ENCODE measurements at regions not wholly inside any gene's neighbourhood (a gene's known extent, or its start where the extent isn't known, plus 50 kb on each side); places are given as distances from the start of the nearest gene placed in this dataset.

- in situ Hi-C loops (cut with MboI) = no loop called here
- Histone ChIP-seq H3K9me3 (ENCODE audit: low read depth) (no peaks in the 10 kb centered on the region), H3K36me3 (ENCODE audit: low read depth) (no peaks in the 10 kb centered on the region), H3K79me2 (ENCODE audit: insufficient read depth) (no peaks in the 10 kb centered on the region), H3K27me3 (replicated peaks; ENCODE audit: insufficient read depth) (0 out of 2 replicates have a peak, but pooled peaks cover 9% of the 10 kb centered on the region), H3F3A (ENCODE audit: insufficient read depth) (no peaks in the 10 kb centered on the region), H3K27ac (no peak overlapping the region), H3K4me2 (ENCODE audit: unreplicated experiment) (no peak overlapping the region), H3K4me3 (no peak overlapping the region), H2AFZ (no peak overlapping the region), H3K9ac (no peak overlapping the region), H4K20me1 (ENCODE audit: insufficient read depth) (no peaks in the 10 kb centered on the region), H3K9me2 (ENCODE audit: insufficient read depth) (no peaks in the 10 kb centered on the region), H3K4me1 (ENCODE audit: insufficient read depth) (no peaks in the 10 kb centered on the region)
- no peak for TF ChIP-seq EZH2phosphoT487 (IDR thresholded peaks at IDR 0.05; ENCODE audit: insufficient read depth, low read depth)
- TF ChIP-seq EZH2 (IDR thresholded peaks at IDR 0.05; ENCODE audit: insufficient read depth, poor library complexity, severe bottlenecking) = no peak
- 37 to 40% methylated on average over 8 of the region's 8 CpGs for WGBS, 2 experiments (ENCODE audit: low coverage in 1 of 2, low lambda C conversion rate in 2 of 2, missing lambda C conversion rate in 2 of 2)
- DNase-seq = no peak
Measured at GRCh38 chr6:169893624-169894023, 142.2 kb downstream of the ERMARD start.

- H3K4me2 ChIP-seq (ENCODE audit: unreplicated experiment) = no peak overlapping the region
- H3K9me2 ChIP-seq (ENCODE audit: insufficient read depth) = no peaks in the 10 kb centered on the region
- WGBS, 2 experiments (ENCODE audit: low coverage in 1 of 2, low lambda C conversion rate in 2 of 2, missing lambda C conversion rate in 2 of 2) = 13 to 18% methylated on average over 9 to 11 of the region's 11 CpGs
- no peaks in the 10 kb centered on the region for H4K20me1 ChIP-seq (ENCODE audit: insufficient read depth)
- no peak for TF ChIP-seq EZH2phosphoT487 (IDR thresholded peaks at IDR 0.05; ENCODE audit: insufficient read depth, low read depth)
- TF ChIP-seq EZH2 (IDR thresholded peaks at IDR 0.05; ENCODE audit: insufficient read depth, poor library complexity, severe bottlenecking) = no peak
- in situ Hi-C loops (cut with MboI) = no loop called here
- no peak overlapping the region for H3K4me3 ChIP-seq
- H3K9ac ChIP-seq = no peak overlapping the region
- no peaks in the 10 kb centered on the region for H3K79me2 ChIP-seq (ENCODE audit: insufficient read depth)
- H3K27me3 ChIP-seq (replicated peaks; ENCODE audit: insufficient read depth) = 0 out of 2 replicates have a peak, but pooled peaks cover 9% of the 10 kb centered on the region
- no peaks in the 10 kb centered on the region for H3F3A ChIP-seq (ENCODE audit: insufficient read depth)
- no peaks in the 10 kb centered on the region for H3K9me3 ChIP-seq (ENCODE audit: low read depth)
- no peak overlapping the region for H2AFZ ChIP-seq
- H3K27ac ChIP-seq = no peak overlapping the region
- DNase-seq = no peak
- no peaks in the 10 kb centered on the region for H3K4me1 ChIP-seq (ENCODE audit: insufficient read depth)
- no peaks in the 10 kb centered on the region for H3K36me3 ChIP-seq (ENCODE audit: low read depth)
Measured at GRCh38 chr6:169891846-169892245, 140.4 kb downstream of the ERMARD start.

GRCh38 chr6:169891421-169891820, 140.0 kb downstream of the ERMARD start:
- Histone ChIP-seq H3K27ac (no peak overlapping the region), H3K9me2 (ENCODE audit: insufficient read depth) (no peaks in the 10 kb centered on the region), H3K27me3 (replicated peaks; ENCODE audit: insufficient read depth) (0 out of 2 replicates have a peak, but pooled peaks cover 9% of the 10 kb centered on the region), H3K9me3 (ENCODE audit: low read depth) (no peaks in the 10 kb centered on the region), H3K4me3 (no peak overlapping the region), H3K79me2 (ENCODE audit: insufficient read depth) (no peaks in the 10 kb centered on the region), H3K4me1 (ENCODE audit: insufficient read depth) (no peaks in the 10 kb centered on the region), H4K20me1 (ENCODE audit: insufficient read depth) (no peaks in the 10 kb centered on the region), H3K36me3 (ENCODE audit: low read depth) (no peaks in the 10 kb centered on the region), H2AFZ (no peak overlapping the region), H3F3A (ENCODE audit: insufficient read depth) (no peaks in the 10 kb centered on the region), H3K4me2 (ENCODE audit: unreplicated experiment) (no peak overlapping the region), H3K9ac (no peak overlapping the region)
- 13 to 15% methylated on average over 7 to 8 of the region's 8 CpGs for WGBS, 2 experiments (ENCODE audit: low coverage in 1 of 2, low lambda C conversion rate in 2 of 2, missing lambda C conversion rate in 2 of 2)
- no peak for DNase-seq
- in situ Hi-C loops (cut with MboI) = no loop called here
- no peak for TF ChIP-seq EZH2phosphoT487 (IDR thresholded peaks at IDR 0.05; ENCODE audit: insufficient read depth, low read depth)

- WGBS, 2 experiments (ENCODE audit: low coverage in 1 of 2, low lambda C conversion rate in 2 of 2, missing lambda C conversion rate in 2 of 2) = 33 to 40% methylated on average over 6 to 7 of the region's 7 CpGs
Measured at GRCh38 chr6:169890901-169891300, 139.5 kb downstream of the ERMARD start.

GRCh38 chr6:169890049-169890448, 138.6 kb downstream of the ERMARD start:
- H3K9ac ChIP-seq = no peak overlapping the region
- H2AFZ ChIP-seq = no peak overlapping the region
- WGBS, 2 experiments (ENCODE audit: low coverage in 1 of 2, low lambda C conversion rate in 2 of 2, missing lambda C conversion rate in 2 of 2) = 3 to 9% methylated on average over 9 to 10 of the region's 12 CpGs
- no peak for DNase-seq
- in situ Hi-C loops (cut with MboI) = no loop called here
- no peaks in the 10 kb centered on the region for H3F3A ChIP-seq (ENCODE audit: insufficient read depth)
- H3K27me3 ChIP-seq (replicated peaks; ENCODE audit: insufficient read depth) = 0 out of 2 replicates have a peak, but pooled peaks cover 12% of the 10 kb centered on the region
- no peaks in the 10 kb centered on the region for H3K36me3 ChIP-seq (ENCODE audit: low read depth)
- H4K20me1 ChIP-seq (ENCODE audit: insufficient read depth) = no peaks in the 10 kb centered on the region
- H3K9me3 ChIP-seq (ENCODE audit: low read depth) = no peaks in the 10 kb centered on the region
- H3K4me1 ChIP-seq (ENCODE audit: insufficient read depth) = no peaks in the 10 kb centered on the region
- no peak overlapping the region for H3K4me3 ChIP-seq
- no peak for TF ChIP-seq EZH2phosphoT487 (IDR thresholded peaks at IDR 0.05; ENCODE audit: insufficient read depth, low read depth)
- no peaks in the 10 kb centered on the region for H3K79me2 ChIP-seq (ENCODE audit: insufficient read depth)
- H3K27ac ChIP-seq = no peak overlapping the region
- H3K9me2 ChIP-seq (ENCODE audit: insufficient read depth) = no peaks in the 10 kb centered on the region
- H3K4me2 ChIP-seq (ENCODE audit: unreplicated experiment) = no peak overlapping the region

More at GRCh38 chr6:169890901-169891300, 139.5 kb downstream of the ERMARD start:
- Histone ChIP-seq H3K4me2 (ENCODE audit: unreplicated experiment) (no peak overlapping the region), H3K9me2 (ENCODE audit: insufficient read depth) (no peaks in the 10 kb centered on the region), H3K9me3 (ENCODE audit: low read depth) (no peaks in the 10 kb centered on the region), H3K4me1 (ENCODE audit: insufficient read depth) (no peaks in the 10 kb centered on the region), H4K20me1 (ENCODE audit: insufficient read depth) (no peaks in the 10 kb centered on the region), H3K27ac (no peak overlapping the region), H3F3A (ENCODE audit: insufficient read depth) (no peaks in the 10 kb centered on the region), H3K27me3 (replicated peaks; ENCODE audit: insufficient read depth) (0 out of 2 replicates have a peak, but pooled peaks cover 12% of the 10 kb centered on the region), H2AFZ (no peak overlapping the region), H3K4me3 (no peak overlapping the region), H3K36me3 (ENCODE audit: low read depth) (no peaks in the 10 kb centered on the region), H3K9ac (no peak overlapping the region), H3K79me2 (ENCODE audit: insufficient read depth) (no peaks in the 10 kb centered on the region)
- no peak for DNase-seq
- TF ChIP-seq EZH2phosphoT487 (IDR thresholded peaks at IDR 0.05; ENCODE audit: insufficient read depth, low read depth) (no peak), EZH2 (IDR thresholded peaks at IDR 0.05; ENCODE audit: insufficient read depth, poor library complexity, severe bottlenecking) (no peak)
- in situ Hi-C loops (cut with MboI) = no loop called here
